ENCODE measurements at regions not wholly inside any gene's neighbourhood (a gene's known extent, or its start where the extent isn't known, plus 50 kb on each side); places are given as distances from the start of the nearest gene placed in this dataset.

GRCh38 chr5:40046792-40047191 lies 622.0 kb upstream of the DAB2 start:
- peak; percentile 88 for DNase-seq (ENCODE audit: low read depth)

- no peak for DNase-seq (ENCODE audit: low read depth)
These were observed 620.6 kb upstream of the DAB2 start for GRCh38 chr5:40045429-40045828.

- DNase-seq (ENCODE audit: low read depth), result peak; percentile 69
These were observed 619.1 kb upstream of the DAB2 start for GRCh38 chr5:40043916-40044315.

- DNase-seq (ENCODE audit: low read depth), result peak; percentile 72
These were observed 616.7 kb upstream of the DAB2 start for GRCh38 chr5:40041452-40041851.

GRCh38 chr5:40037713-40038112 lies 612.9 kb upstream of the DAB2 start:
- no peak for DNase-seq (ENCODE audit: low read depth)

- no peak for DNase-seq (ENCODE audit: low read depth)
These were observed 609.7 kb upstream of the DAB2 start for GRCh38 chr5:40034441-40034840.

GRCh38 chr5:40033411-40033810 lies 608.6 kb upstream of the DAB2 start:
- peak; percentile 84 for DNase-seq (ENCODE audit: low read depth)

- no peak for DNase-seq (ENCODE audit: low read depth)
These were observed 608.2 kb upstream of the DAB2 start for GRCh38 chr5:40033009-40033408.

- no peak for DNase-seq (ENCODE audit: low read depth)
These were observed 605.9 kb upstream of the DAB2 start for GRCh38 chr5:40030661-40031060.

GRCh38 chr5:40029711-40030495 lies 605.1 kb upstream of the DAB2 start:
- DNase-seq (ENCODE audit: low read depth), result no peak

GRCh38 chr5:40027400-40027799 lies 602.6 kb upstream of the DAB2 start:
- DNase-seq (ENCODE audit: low read depth), result no peak

GRCh38 chr5:40025586-40025985 lies 600.8 kb upstream of the DAB2 start:
- no peak for DNase-seq (ENCODE audit: low read depth)

GRCh38 chr5:40022057-40022456 lies 597.3 kb upstream of the DAB2 start:
- no peak for DNase-seq (ENCODE audit: low read depth)

- no peak for DNase-seq (ENCODE audit: low read depth)
These were observed 596.2 kb upstream of the DAB2 start for GRCh38 chr5:40021007-40021406.

- DNase-seq (ENCODE audit: low read depth), result no peak
These were observed 593.1 kb upstream of the DAB2 start for GRCh38 chr5:40017918-40018317.

GRCh38 chr5:40017135-40017534 lies 592.4 kb upstream of the DAB2 start:
- DNase-seq (ENCODE audit: low read depth), result no peak

- DNase-seq (ENCODE audit: low read depth), result no peak
These were observed 585.7 kb upstream of the DAB2 start for GRCh38 chr5:40010436-40010835.

- no peak for DNase-seq (ENCODE audit: low read depth)
These were observed 581.5 kb upstream of the DAB2 start for GRCh38 chr5:40006260-40006659.

- peak; percentile 30 for DNase-seq (ENCODE audit: low read depth)
These were observed 577.0 kb upstream of the DAB2 start for GRCh38 chr5:40001796-40002195.

GRCh38 chr5:39998518-39998917 lies 573.7 kb upstream of the DAB2 start:
- peak; percentile 92 for DNase-seq (ENCODE audit: low read depth)

GRCh38 chr5:39995990-39996389 lies 571.2 kb upstream of the DAB2 start:
- no peak for DNase-seq (ENCODE audit: low read depth)

GRCh38 chr5:39992617-39993202 lies 567.9 kb upstream of the DAB2 start:
- peak; percentile 72 for DNase-seq (ENCODE audit: low read depth)

- no peak for DNase-seq (ENCODE audit: low read depth)
These were observed 561.8 kb upstream of the DAB2 start for GRCh38 chr5:39986614-39987013.

All from LHCN-M2 (cell line).